ENCODE measurements at regions not wholly inside any gene's neighbourhood (a gene's known extent, or its start where the extent isn't known, plus 50 kb on each side); places are given as distances from the start of the nearest gene placed in this dataset.

GRCh38 chr2:194087089-194087958 lies 1569.7 kb upstream of the SLC39A10 start:
- intact Hi-C loops (cut with DNase I) = no loop called here
- no peak for TF ChIP-seq CTCF (IDR thresholded peaks at IDR 0.05; ENCODE audit: borderline replicate concordance, extremely low read depth, insufficient read depth)
- no peak overlapping the region for H3K4me3 ChIP-seq (ENCODE audit: low read length in 3 of 3)
- DNase-seq = peak in 1 of 5 donors; percentile 27
- H3K36me3 ChIP-seq (ENCODE audit: control insufficient read depth in 2 of 3, insufficient read depth in 3 of 3, low read length in 3 of 3) = no peaks in the 10 kb centered on the region
- no peak overlapping the region for H3K9ac ChIP-seq (ENCODE audit: low read length in 3 of 3)
- no peaks in the 10 kb centered on the region for H3K4me1 ChIP-seq (ENCODE audit: control insufficient read depth in 2 of 3, insufficient read depth in 2 of 3, low read depth in 1 of 3, low read length in 3 of 3)
- no peaks in the 10 kb centered on the region for H3K27me3 ChIP-seq (ENCODE audit: control insufficient read depth, insufficient read depth, low read length)
- H3K9me3 ChIP-seq (ENCODE audit: control insufficient read depth in 2 of 3, insufficient read depth in 1 of 3, low read length in 3 of 3) = peaks cover 0 to 3% (median 0%) of the 10 kb centered on the region in 3 donors
- H3K27ac ChIP-seq (ENCODE audit: low read depth in 2 of 2, low read length in 2 of 2) = no peak overlapping the region
- no peak for FAIRE-seq

DNA sequence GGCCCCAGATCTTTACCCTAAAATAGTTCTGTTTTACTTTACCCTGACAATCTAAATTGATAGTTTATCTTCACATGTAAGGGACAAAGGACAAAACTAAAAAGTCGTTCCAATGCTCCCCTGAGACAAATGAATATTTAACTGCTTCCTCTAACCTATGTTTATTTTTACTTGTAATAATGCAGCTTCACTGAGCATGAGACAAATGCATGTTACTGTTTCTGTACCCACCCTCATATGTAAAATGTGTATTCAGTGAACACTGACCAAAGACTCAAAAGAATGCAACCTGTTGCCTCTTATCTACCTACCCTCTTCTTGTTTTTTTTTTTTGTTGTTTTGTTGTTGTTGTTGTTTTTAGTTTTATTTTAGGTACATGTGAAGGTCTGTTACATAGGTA lies 1570.9 kb upstream of the SLC39A10 start:
- no peaks in the 10 kb centered on the region for H3K27me3 ChIP-seq (ENCODE audit: control insufficient read depth, insufficient read depth, low read length)
- no peak overlapping the region for H3K27ac ChIP-seq (ENCODE audit: low read depth in 2 of 2, low read length in 2 of 2)
- intact Hi-C loops (cut with DNase I) = no loop called here
- H3K4me3 ChIP-seq (ENCODE audit: low read length in 3 of 3) = no peak overlapping the region
- no peak for FAIRE-seq
- H3K4me1 ChIP-seq (ENCODE audit: control insufficient read depth in 2 of 3, insufficient read depth in 2 of 3, low read depth in 1 of 3, low read length in 3 of 3) = no peaks in the 10 kb centered on the region
- DNase-seq = no peak
- H3K36me3 ChIP-seq (ENCODE audit: control insufficient read depth in 2 of 3, insufficient read depth in 3 of 3, low read length in 3 of 3) = no peaks in the 10 kb centered on the region
- TF ChIP-seq CTCF (IDR thresholded peaks at IDR 0.05; ENCODE audit: borderline replicate concordance, extremely low read depth, insufficient read depth) = no peak
- H3K9me3 ChIP-seq (ENCODE audit: control insufficient read depth in 2 of 3, insufficient read depth in 1 of 3, low read length in 3 of 3) = peaks cover 0 to 3% (median 0%) of the 10 kb centered on the region in 3 donors
- no peak overlapping the region for H3K9ac ChIP-seq (ENCODE audit: low read length in 3 of 3)

GRCh38 chr2:194079989-194080388 lies 1577.0 kb upstream of the SLC39A10 start:
- DNase-seq = no peak
- peaks cover 0 to 3% (median 0%) of the 10 kb centered on the region in 3 donors for H3K9me3 ChIP-seq (ENCODE audit: control insufficient read depth in 2 of 3, insufficient read depth in 1 of 3, low read length in 3 of 3)
- peak; percentile 60 for FAIRE-seq
- H3K27ac ChIP-seq (ENCODE audit: low read depth in 2 of 2, low read length in 2 of 2) = no peak overlapping the region
- H3K9ac ChIP-seq (ENCODE audit: low read length in 3 of 3) = no peak overlapping the region
- intact Hi-C loops (cut with DNase I) = no loop called here
- TF ChIP-seq CTCF (IDR thresholded peaks at IDR 0.05; ENCODE audit: borderline replicate concordance, extremely low read depth, insufficient read depth) = no peak
- no peaks in the 10 kb centered on the region for H3K4me1 ChIP-seq (ENCODE audit: control insufficient read depth in 2 of 3, insufficient read depth in 2 of 3, low read depth in 1 of 3, low read length in 3 of 3)
- H3K27me3 ChIP-seq (ENCODE audit: control insufficient read depth, insufficient read depth, low read length) = no peaks in the 10 kb centered on the region
- H3K36me3 ChIP-seq (ENCODE audit: control insufficient read depth in 2 of 3, insufficient read depth in 3 of 3, low read length in 3 of 3) = no peaks in the 10 kb centered on the region
- H3K4me3 ChIP-seq (ENCODE audit: low read length in 3 of 3) = no peak overlapping the region
